Subcutaneous abdominal adipose tissue (tissue), 5 donors: ENCODE measurements at regions not wholly inside any gene's neighbourhood (a gene's known extent, or its start where the extent isn't known, plus 50 kb on each side); places are given as distances from the start of the nearest gene placed in this dataset.
"Not testable (repeated sequence)": the region's sequence is repeated elsewhere in the genome, so short reads cannot be mapped to it uniquely, and the experiment has no call there.

ENCODE experiments used
- H3K27ac ChIP-seq: one replicate; pipeline ENCODE4 v1.7.0; 2013; ENCODE audit warnings: low read depth, mild to moderate bottlenecking, inconsistent platforms, low read length, moderate library complexity
- H3K27me3 ChIP-seq, 5 donors: one replicate each; pipeline ENCODE4 v1.7.0; 2013; ENCODE audit warnings: low read length in 5 of 5, inconsistent platforms in 1 of 5; ENCODE audit not compliant: control insufficient read depth in 5 of 5, insufficient read depth in 4 of 5
- H3K36me3 ChIP-seq, 5 donors: one replicate each; pipeline ENCODE4 v1.7.0; 2013; ENCODE audit warnings: low read length in 5 of 5; ENCODE audit not compliant: control insufficient read depth in 5 of 5, insufficient read depth in 5 of 5
- H3K4me1 ChIP-seq, 5 donors: one replicate each; pipeline ENCODE4 v1.7.0; 2013; ENCODE audit warnings: low read length in 5 of 5, mild to moderate bottlenecking in 3 of 5, moderate library complexity in 1 of 5; ENCODE audit not compliant: control insufficient read depth in 5 of 5, insufficient read depth in 5 of 5
- H3K4me3 ChIP-seq, 5 donors: one replicate each; pipeline ENCODE4 v1.7.0; 2013; ENCODE audit warnings: low read length in 5 of 5, low read depth in 1 of 5
- H3K9ac ChIP-seq, 5 donors: one replicate each; pipeline ENCODE4 v1.7.0; 2013; ENCODE audit warnings: low read length in 5 of 5, mild to moderate bottlenecking in 4 of 5, moderate library complexity in 3 of 5
- H3K9me3 ChIP-seq, 5 donors: one replicate each; pipeline ENCODE4 v1.7.0; 2013; ENCODE audit warnings: low read length in 5 of 5; ENCODE audit not compliant: control insufficient read depth in 5 of 5
- donor health status: healthy.
- donor health status: healthy.
- donor health status: healthy.
- donor health status: healthy.
- donor health status: healthy.

GRCh38 chr4:31202054-31202453 is 481.9 kb downstream of the PCDH7 start:
- not testable (repeated sequence) for H3K4me3 ChIP-seq, H3K27me3 ChIP-seq, H3K27ac ChIP-seq, H3K9me3 ChIP-seq, H3K4me1 ChIP-seq, H3K9ac ChIP-seq, H3K36me3 ChIP-seq

DNA sequence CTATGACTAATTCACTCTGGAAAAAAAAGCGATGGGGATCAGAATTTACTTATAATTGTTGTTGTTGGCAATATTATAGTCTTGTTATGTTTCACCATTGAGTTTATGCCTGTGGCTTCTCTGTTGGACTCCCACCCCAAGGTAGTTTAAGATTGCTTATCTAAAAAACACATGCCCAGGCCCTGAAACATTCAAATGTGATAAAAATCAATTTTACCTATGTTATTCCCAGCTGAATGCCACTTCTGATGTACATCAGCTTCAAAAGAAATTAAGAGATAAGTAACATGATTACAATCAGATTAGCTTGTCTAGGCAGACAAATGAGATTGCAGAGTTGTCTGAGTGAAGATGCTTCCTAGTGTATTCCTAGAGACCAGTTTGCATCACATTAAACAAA is 484.7 kb downstream of the PCDH7 start:
- Histone ChIP-seq H3K27ac (no peak overlapping the region), H3K27me3 (no peaks in the 10 kb centered on the region), H3K9ac (no peak overlapping the region), H3K9me3 (peaks cover 0 to under 1% (median 0%) of the 10 kb centered on the region in 5 donors), H3K4me1 (no peaks in the 10 kb centered on the region), H3K36me3 (no peaks in the 10 kb centered on the region), H3K4me3 (no peak overlapping the region)

DNA sequence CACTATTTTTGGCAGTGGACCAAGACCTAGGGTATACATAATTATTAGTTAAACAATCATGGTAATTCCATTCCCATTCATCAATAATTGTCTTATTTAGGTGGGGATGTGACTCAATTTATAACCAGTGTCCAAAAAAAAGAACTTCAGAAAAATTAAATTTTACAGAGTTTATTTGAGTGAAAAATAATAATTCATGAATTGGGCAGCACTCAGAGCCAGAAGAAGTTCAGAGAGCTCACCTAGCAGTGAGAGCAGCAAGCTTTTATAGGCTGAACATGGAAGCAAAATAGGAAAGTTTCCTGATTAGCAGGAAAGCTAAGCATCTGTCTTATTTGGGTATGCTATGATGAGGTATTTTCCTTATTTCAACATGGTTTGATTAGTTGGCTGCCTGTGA is 500.8 kb downstream of the PCDH7 start:
- Histone ChIP-seq H3K4me1 (no peaks in the 10 kb centered on the region), H3K36me3 (no peaks in the 10 kb centered on the region), H3K27me3 (no peaks in the 10 kb centered on the region), H3K27ac (no peak overlapping the region), H3K9ac (no peak overlapping the region), H3K9me3 (no peaks in the 10 kb centered on the region), H3K4me3 (no peak overlapping the region)

GRCh38 chr4:31228068-31228467 is 507.9 kb downstream of the PCDH7 start:
- Histone ChIP-seq H3K4me3 (no peak overlapping the region), H3K27me3 (no peaks in the 10 kb centered on the region), H3K36me3 (no peaks in the 10 kb centered on the region), H3K9ac (no peak overlapping the region), H3K4me1 (no peaks in the 10 kb centered on the region), H3K9me3 (no peaks in the 10 kb centered on the region), H3K27ac (no peak overlapping the region)

DNA sequence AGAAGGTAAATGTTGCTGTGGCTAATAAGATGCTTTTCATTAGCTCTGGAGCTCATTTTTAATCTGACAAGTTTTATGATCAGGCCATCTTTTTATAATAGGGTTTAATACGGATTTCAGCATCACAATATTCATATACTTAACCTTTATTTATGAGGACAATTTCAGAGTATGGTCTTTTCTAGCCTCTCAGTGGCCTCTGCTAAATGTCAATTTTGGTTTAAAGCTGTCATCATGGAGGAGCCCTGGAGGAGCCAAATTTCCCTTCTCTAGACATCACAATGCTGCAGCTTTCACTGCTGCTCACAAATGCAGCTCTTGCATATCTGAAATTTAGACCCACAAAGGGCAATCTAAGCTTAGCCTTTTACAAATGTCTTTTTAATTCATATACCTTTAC is 510.4 kb downstream of the PCDH7 start:
- Histone ChIP-seq H3K9ac (no peak overlapping the region), H3K27ac (no peak overlapping the region), H3K4me3 (no peak overlapping the region), H3K4me1 (no peaks in the 10 kb centered on the region), H3K9me3 (no peaks in the 10 kb centered on the region), H3K27me3 (no peaks in the 10 kb centered on the region), H3K36me3 (no peaks in the 10 kb centered on the region)

GRCh38 chr4:31234494-31234893 is 514.3 kb downstream of the PCDH7 start:
- no peak overlapping the region for H3K27ac ChIP-seq
- no peak overlapping the region for H3K4me3 ChIP-seq
- no peaks in the 10 kb centered on the region for H3K36me3 ChIP-seq
- H3K4me1 ChIP-seq, result peaks cover 0 to 12% (median 11%) of the 10 kb centered on the region in 5 donors
- H3K9ac ChIP-seq, result no peak overlapping the region
- peaks cover 0 to 5% (median 5%) of the 10 kb centered on the region in 5 donors for H3K9me3 ChIP-seq
- H3K27me3 ChIP-seq, result no peaks in the 10 kb centered on the region

GRCh38 chr4:31234901-31235300 is 514.7 kb downstream of the PCDH7 start:
- Histone ChIP-seq H3K27ac (no peak overlapping the region), H3K36me3 (no peaks in the 10 kb centered on the region), H3K9me3 (peaks cover 0 to 5% (median 5%) of the 10 kb centered on the region in 5 donors), H3K4me1 (peaks cover 0 to 12% (median 11%) of the 10 kb centered on the region in 5 donors), H3K27me3 (no peaks in the 10 kb centered on the region), H3K4me3 (no peak overlapping the region), H3K9ac (no peak overlapping the region)

DNA sequence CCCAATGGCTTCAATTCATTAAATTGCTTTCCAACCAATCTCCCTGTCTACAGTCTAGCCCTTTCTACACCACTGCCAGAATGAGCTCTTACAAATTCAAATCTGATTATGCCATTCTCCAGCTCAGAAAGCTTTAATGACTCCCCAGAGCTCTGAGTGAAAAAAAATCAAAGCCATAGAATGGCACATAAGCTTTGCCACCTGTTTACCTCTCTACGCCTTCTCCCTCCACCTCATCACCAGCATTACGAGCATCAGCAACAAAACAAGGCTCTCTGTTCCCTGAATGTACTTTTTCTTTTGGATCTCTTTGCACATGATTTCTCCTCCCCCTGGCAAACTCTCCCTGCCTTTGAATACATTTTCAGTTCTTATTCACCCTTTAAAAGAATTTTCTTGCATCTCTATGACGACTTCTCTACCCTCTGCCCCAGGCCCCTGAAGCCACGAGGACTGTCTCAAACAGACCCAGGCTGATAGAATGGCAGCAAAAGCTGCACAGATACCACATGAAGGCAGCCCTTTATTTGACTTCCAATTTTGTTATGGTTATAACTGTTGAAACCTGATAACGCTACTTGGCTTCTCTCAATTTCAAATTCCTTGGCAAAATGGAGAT is 516.0 kb downstream of the PCDH7 start:
- no peaks in the 10 kb centered on the region for H3K27me3 ChIP-seq
- H3K9me3 ChIP-seq, result peaks cover 0 to 5% (median 5%) of the 10 kb centered on the region in 5 donors
- H3K36me3 ChIP-seq, result no peaks in the 10 kb centered on the region

GRCh38 chr4:31236639-31237173 is 516.5 kb downstream of the PCDH7 start:
- peaks cover 0 to 15% (median 12%) of the 10 kb centered on the region in 5 donors for H3K4me1 ChIP-seq
- H3K27me3 ChIP-seq, result no peaks in the 10 kb centered on the region
- H3K36me3 ChIP-seq, result no peaks in the 10 kb centered on the region
- peaks cover 0 to 5% (median 5%) of the 10 kb centered on the region in 5 donors for H3K9me3 ChIP-seq
- H3K9ac ChIP-seq, result no peak overlapping the region
- no peak overlapping the region for H3K4me3 ChIP-seq
- no peak overlapping the region for H3K27ac ChIP-seq

More for the DNA sequence above, 516.0 kb downstream of the PCDH7 start:
- no peak overlapping the region for H3K27ac ChIP-seq
- H3K4me1 ChIP-seq, result peaks cover 0 to 12% (median 11%) of the 10 kb centered on the region in 5 donors
- no peak overlapping the region for H3K9ac ChIP-seq
- H3K4me3 ChIP-seq, result no peak overlapping the region

DNA sequence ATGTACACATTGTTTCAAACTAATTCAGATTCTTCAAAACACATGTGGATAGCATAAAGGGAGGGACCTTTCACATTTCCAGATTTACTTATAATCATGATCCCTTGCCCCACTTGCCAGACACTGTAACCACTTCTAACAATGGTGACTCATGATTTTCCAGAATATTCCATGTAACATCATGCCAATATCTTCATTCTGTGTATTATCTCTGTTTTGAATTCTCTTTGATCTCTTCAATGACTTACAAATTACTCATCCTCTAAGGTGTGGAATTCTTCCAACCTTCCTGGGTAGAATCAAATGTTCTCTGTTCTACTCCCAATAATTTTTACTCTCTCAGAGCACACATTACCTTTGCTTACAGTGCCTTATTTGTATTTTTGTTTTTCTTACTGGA is 517.1 kb downstream of the PCDH7 start:
- no peak overlapping the region for H3K4me3 ChIP-seq
- no peak overlapping the region for H3K27ac ChIP-seq
- peaks cover 0 to 5% (median 5%) of the 10 kb centered on the region in 5 donors for H3K9me3 ChIP-seq
- no peak overlapping the region for H3K9ac ChIP-seq
- H3K27me3 ChIP-seq, result no peaks in the 10 kb centered on the region
- no peaks in the 10 kb centered on the region for H3K36me3 ChIP-seq
- H3K4me1 ChIP-seq, result peaks cover 0 to 18% (median 15%) of the 10 kb centered on the region in 5 donors
